Erythroblast (primary cell): ENCODE measurements at regions not wholly inside any gene's neighbourhood (a gene's known extent, or its start where the extent isn't known, plus 50 kb on each side); places are given as distances from the start of the nearest gene placed in this dataset.

ENCODE experiments used
- DNase-seq, 2 experiments: peaks; one replicate each; lab custom pipeline; 2025; lab: John Stamatoyannopoulos, UW
- GATA1 ChIP-seq: IDR thresholded peaks from 2 replicates; pipeline ENCODE4 v1.6.1; 2011; ENCODE audit warnings: low read depth, mild to moderate bottlenecking, control low read depth, low read length, moderate library complexity
- POLR2A ChIP-seq: IDR thresholded peaks from 2 replicates; pipeline ENCODE4 v1.6.1; 2011; ENCODE audit warnings: mild to moderate bottlenecking, low read length

DNA sequence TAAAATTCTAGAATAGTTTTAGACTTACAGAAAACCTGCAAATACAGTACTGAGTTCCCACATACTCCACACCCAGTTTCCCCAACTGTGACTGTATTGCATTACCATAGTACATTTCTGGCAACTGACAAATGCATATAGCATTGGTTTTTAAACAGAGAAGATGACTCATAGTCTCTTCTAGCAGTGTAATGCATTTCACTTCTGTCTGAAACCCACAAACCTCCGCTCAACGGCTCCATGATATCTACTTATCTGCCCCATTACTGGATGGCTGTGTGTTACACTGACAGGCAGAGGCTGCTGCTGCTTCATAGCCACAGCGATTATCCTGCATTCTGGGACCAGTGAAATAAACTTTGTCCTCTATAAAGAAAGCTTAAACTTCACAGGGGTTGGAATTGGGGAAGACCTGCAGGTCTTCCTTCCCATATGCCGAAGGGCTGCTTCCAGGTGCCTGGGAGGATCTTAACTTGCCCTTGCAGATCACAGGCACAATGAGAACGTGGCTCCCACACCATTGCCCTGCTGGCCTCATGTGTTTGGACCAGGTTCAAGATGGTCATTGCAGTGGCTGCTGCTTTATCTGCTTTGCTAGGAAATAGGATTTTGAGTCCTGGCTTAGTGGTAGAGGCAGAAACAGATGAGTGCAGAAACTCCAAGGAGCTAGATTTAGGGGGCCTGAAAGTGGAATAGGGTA, 742.6 kb upstream of the HS6ST1 start:
- TF ChIP-seq POLR2A, result no peak
- no peak for TF ChIP-seq GATA1
- no peak for DNase-seq

DNA sequence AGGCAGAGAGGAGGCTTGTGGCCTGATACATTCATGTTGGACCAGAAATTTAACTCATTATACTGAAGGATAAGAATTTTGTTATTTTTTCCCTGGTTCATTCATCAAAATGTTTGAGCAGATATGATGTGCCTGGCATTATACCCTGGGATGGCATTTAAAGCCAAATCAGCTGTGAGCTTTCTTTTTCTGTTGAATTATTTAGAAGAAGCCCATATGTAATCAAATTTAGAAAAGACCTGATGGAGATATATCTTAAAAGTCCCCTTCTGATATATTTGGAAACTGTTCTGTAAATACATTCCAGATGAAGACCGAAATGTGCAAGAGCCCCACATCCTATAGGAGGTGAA, 743.1 kb upstream of the HS6ST1 start:
- no peak for TF ChIP-seq POLR2A
- no peak for TF ChIP-seq GATA1
- DNase-seq, result no peak

DNA sequence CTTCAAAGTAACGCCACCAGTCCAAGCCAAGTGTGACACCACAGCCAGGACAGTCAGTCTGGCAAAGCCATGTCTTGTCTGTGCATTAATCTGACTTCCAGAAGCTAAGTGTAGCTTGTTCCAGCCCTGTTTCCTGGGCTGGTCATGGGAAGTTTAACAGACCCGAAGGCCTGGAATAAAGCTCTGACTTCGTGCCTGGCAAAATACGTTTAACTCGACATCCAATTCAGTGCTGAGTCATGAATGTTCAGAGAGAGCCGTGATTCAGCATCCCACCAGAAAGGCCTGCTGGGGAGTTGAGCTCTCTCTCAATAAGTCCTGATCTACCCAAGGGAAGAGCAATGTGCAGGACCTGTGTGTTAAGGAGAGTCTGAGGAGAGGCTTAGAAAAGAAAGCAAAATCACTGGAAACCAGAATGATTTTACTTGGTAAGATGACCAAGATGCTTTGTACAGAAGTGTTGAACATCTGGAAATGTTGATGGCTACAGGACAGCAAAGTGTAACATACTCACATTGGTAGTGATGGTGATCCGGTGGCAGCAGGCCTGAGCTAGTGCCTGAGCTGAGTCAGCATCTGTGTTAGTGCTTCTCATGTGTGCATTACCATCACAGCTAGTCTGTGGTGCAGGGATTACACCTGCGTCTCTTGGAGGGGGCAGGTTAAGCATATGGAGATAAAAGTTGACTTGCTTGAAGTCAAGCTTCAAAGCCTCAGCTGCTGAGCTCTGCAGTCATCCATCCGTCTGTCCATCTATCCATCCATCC, 743.7 kb upstream of the HS6ST1 start:
- DNase-seq, result no peak
- no peak for TF ChIP-seq POLR2A
- TF ChIP-seq GATA1, result no peak

DNA sequence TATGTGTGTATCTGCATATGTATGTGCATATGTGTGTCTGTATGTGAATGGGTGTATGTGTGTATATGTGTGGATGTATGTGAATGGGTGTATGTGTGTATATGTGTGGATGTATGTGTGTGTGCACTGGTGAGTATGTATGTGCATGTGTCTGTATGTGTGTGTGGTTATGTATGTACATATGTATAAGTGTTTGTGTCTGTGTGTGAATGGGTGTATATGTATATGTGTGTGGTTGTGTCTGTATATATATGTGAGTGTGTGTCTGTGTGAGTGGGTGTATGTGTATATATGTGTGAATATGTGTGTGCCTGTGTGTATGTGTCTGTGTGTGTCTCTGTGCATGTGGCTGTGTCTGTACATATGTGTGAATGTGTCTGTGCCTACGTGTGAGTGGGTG, 748.4 kb upstream of the HS6ST1 start:
- DNase-seq, result no peak
- no peak for TF ChIP-seq GATA1
- no peak for TF ChIP-seq POLR2A

DNA sequence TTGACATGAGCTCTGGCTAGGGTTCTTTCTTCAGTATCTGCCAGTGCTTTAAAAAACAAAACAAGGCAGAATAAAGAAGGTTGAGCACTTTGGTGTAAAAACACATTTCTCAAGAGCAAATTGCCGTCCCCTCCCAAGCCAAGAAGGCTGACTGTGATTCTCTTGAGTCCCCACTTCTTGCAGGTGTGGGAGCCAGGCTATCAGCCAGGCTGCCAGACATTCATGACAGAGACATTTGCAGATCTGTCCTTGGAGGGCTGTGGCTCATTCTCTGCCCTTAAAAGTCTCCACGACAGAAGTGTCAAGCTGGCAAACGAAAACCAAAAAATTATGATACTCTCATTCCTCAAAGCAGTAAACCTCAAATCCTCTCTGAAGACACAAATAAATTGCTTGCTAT, 749.3 kb upstream of the HS6ST1 start:
- DNase-seq, result no peak
- TF ChIP-seq GATA1, result no peak
- no peak for TF ChIP-seq POLR2A

DNA sequence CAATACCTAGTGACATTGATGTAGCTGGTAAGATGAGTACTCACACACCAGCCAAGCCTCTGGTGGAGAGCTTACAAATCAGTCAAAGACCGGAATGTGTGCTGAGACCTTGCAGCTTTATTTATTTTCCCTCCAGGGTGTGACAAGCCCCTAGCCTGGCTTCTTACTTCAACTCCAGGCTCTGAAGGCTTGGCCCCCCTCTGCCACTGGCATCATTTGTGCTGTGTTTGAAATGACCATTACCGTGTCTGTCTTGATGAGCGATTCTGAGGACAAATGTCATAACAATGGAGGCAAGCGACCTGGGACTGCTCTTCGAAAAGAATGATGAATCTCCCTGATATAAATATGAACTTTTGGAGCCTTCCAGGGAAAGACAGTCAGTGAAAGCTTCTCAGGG, 749.9 kb upstream of the HS6ST1 start:
- no peak for DNase-seq
- no peak for TF ChIP-seq GATA1
- no peak for TF ChIP-seq POLR2A

DNA sequence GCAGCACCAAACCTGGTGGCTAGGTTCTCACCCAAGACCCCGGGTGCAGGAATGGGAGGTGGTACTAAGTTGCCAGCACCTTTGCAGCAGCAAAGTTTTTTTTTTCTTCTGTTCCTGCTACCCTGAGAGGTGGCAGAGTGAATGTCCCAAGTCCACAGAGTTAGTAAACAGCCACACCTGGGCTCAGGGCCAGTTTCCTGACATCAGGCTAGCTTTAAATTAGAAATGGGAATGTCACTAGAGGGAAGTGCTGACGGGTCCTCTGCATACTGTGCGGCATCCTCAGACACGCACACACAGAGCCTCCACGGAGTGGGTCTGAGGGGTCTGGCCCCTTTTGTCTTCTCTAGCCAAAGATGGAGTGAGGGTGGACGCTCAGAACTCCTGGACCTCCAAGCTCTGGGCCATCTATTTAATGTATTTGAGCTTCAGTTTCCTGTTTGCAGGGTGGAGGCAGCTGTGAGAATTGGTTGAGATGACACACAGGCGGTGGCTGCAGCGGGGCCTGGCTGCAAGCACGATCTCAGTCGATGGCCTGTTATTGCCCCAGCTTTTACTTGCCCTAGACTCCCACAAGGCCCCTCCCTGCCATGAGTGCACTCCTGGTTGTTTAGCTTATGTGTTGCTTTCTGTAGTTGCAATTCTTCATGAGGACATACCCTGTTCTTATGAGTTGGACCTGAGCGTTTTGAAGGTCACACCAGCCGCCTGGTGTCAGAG, 751.4 kb upstream of the HS6ST1 start:
- DNase-seq, result no peak
- TF ChIP-seq POLR2A, result no peak
- no peak for TF ChIP-seq GATA1

DNA sequence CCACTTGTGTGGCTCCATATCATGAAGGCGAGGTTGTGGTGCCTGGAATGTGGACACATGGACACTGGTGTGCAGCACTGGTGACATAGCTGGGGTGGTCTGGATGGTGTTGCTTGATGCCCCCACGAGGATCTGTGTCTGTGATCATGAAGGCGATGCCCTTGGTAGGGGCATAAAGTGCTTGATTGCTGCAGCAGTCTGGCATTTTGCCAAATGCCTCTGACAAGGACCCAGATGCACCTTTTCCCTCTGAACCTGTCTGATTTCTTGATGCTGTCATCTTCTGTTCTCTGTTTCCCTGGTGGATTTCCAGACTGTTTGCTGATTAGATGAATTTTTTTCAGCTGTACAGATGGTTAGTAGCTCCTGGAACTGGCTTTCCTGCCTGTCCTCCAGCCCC, 752.0 kb upstream of the HS6ST1 start:
- DNase-seq, result no peak
- no peak for TF ChIP-seq POLR2A
- TF ChIP-seq GATA1, result no peak

DNA sequence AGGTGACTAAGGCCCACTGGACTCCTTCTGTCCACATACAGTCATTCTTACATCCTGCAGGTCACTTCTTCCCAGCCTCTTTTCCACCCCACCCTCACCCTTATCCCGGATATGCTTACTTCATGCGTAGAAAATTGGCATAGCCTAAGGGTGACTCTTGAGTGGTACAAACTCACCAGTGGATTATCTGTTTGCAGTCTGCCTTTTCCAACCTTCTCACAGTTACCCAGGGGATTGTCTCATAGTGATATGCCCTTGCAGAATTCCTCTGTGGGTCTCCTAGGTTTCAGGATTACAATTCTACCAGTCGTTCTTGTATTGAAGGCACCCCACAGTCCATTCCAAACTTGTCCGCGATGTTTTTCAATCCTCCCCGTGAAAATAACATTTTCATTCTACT, 752.9 kb upstream of the HS6ST1 start:
- no peak for TF ChIP-seq POLR2A
- no peak for TF ChIP-seq GATA1
- DNase-seq, result no peak

DNA sequence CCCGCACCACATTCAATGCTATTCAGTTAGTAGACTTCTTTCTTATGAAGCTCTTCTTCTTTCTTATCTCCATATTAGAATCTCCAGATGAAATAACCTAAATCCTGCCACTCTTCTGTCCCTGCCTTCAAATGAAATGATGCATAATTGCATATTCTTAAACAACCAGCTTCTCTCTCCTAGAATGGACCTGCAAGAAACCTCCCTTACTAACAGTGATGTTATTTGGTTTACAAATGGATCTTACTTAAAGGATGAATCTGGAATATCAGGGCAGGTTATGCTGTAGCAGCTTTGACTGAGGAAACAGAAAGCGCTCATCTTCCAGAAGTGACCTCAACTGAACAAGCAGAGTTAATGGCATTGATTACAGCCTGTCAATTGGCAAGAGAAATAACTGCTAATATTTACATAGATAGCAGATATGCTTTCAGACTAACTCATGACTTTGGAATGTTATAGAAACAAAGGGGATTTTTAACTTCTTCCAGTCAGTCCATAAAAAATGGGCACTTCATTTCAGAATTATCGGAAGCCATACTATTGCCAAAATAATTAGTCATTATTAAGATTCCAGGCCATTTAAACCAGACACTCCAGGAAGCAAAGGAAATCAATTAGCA, 755.7 kb upstream of the HS6ST1 start:
- TF ChIP-seq GATA1, result no peak
- no peak for TF ChIP-seq POLR2A

DNA sequence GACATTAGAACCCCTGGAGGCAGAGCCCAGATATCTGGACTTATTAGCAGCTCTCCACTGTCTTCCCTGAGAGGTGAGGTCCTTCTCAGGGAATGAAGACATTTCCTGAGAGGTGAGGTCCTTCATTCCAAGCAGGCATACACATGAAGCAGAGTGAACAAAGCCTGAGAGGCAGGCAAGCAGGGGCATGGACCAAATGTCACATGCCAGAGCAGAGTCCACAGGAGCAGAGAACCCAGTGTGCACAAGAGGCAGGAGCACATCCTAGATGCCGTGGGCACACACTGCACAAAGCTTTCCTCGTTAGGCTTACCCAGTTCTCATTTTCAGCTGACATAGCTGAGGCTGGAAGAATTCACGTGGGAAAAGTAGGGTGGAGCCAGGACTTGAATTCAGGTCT, 759.9 kb upstream of the HS6ST1 start:
- TF ChIP-seq POLR2A (no peak), GATA1 (no peak)
- DNase-seq, result no peak

More for the DNA sequence above, 755.7 kb upstream of the HS6ST1 start:
- no peak for DNase-seq

DNA sequence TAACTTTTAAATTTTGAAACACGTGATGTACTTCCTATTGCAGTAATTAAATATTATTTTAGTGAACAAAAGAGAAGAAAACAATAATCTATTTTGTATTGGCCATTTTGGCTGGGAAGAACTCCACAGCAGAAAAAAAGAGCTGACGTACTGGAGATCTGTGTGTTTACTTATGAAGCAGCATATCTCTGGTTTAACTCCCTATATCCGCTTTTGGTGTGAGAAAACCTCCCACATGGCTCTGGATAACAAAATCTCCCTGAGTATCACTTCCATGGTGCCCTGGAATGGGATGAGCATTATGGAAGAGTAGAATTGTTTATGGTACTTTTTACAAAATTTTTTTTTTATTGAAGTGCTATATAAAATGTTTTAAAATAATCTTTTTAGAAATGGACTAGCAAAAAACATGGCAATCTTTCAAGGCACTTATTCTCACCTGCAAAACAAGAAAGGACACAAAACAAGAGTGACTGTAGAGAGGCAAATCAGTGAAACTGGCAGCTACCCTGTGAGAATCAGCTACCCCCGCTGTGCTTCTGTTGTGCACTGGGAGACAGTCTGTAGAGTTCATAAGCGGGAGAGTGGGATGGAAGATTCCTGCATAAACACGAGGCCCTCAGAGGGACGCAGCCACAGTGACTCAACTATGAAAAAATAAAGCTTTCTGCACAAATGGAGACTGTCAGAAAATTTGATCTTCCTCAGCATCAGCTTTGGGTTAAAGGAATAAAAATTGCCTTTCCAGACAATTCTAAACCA, 762.2 kb upstream of the HS6ST1 start:
- TF ChIP-seq GATA1 (no peak), POLR2A (no peak)
- DNase-seq, result no peak

DNA sequence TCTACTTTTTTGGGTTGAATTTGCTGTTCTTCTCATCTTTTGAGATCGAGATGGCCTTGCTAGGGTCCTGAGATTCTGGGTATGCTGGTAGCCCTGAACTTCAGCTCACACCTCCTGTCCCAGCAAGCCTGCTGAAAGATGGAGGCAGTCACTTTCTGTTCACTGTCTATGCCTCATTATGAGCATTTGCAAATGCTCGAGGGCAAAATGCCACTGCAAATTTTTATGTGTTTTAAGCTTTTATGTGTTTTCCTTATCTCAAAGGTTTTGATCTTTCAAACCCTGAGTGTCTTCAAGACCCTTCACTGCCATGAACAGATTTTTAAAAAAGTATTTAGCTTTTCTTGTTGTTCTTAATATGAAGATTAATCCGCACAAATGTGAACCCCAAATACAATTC, 766.7 kb upstream of the HS6ST1 start:
- TF ChIP-seq GATA1 (no peak), POLR2A (no peak)
- no peak for DNase-seq
